ENCODE measurements at regions not wholly inside any gene's neighbourhood (a gene's known extent, or its start where the extent isn't known, plus 50 kb on each side); places are given as distances from the start of the nearest gene placed in this dataset.

GRCh38 chr3:7927864-7928263 is 573.8 kb upstream of the LMCD1 start:
- Histone ChIP-seq H3K4me2 (ENCODE audit: insufficient read depth, low read length) (no peak overlapping the region), H3K9me1 (replicated peaks; ENCODE audit: control insufficient read depth, extremely low read depth, insufficient read depth, low read length) (no peaks in the 10 kb centered on the region), H3K4me1 (ENCODE audit: control insufficient read depth, extremely low read depth, insufficient read depth, low read length) (no peaks in the 10 kb centered on the region), H3K79me2 (ENCODE audit: control insufficient read depth, insufficient read depth, low read length) (no peaks in the 10 kb centered on the region), H3K27me3 (ENCODE audit: control insufficient read depth in 2 of 2, insufficient read depth in 2 of 2, low read length in 2 of 2) (no peaks in the 10 kb centered on the region), H2AFZ (ENCODE audit: low read depth, low read length) (no peak overlapping the region), H3K9ac (replicated peaks; ENCODE audit: extremely low read depth, insufficient read depth, low read length) (no peak overlapping the region), H3K27ac (ENCODE audit: insufficient read depth, low read depth, low read length) (no peak overlapping the region), H3K4me3 (replicated peaks in 1 of 3; ENCODE audit: insufficient read depth in 1 of 3, low read depth in 1 of 3, low read length in 3 of 3) (no peak overlapping the region), H4K20me1 (replicated peaks; ENCODE audit: control insufficient read depth, extremely low read depth, insufficient read depth, low read length) (no peaks in the 10 kb centered on the region), H3K36me3 (ENCODE audit: control insufficient read depth in 2 of 2, extremely low read depth in 1 of 2, insufficient read depth in 2 of 2, low read length in 2 of 2) (no peaks in the 10 kb centered on the region), H3K9me3 (replicated peaks; ENCODE audit: control insufficient read depth, insufficient read depth, low read length) (no peaks in the 10 kb centered on the region)
- POLR2A ChIA-PET, result no interaction called here
- FAIRE-seq (no peak), DNase-seq (ENCODE audit: low read depth, low spot score) (no peak)
- intact Hi-C loops (cut with micrococcal nuclease), result no loop called here
- no TSS peak for BruUV-seq (replicated peaks)
- dilution Hi-C loops (cut with MboI; ENCODE audit: extremely low pct_ligation_motif_present, low sequenced_read_pairs), result no loop called here
- TF ChIP-seq FOS (IDR thresholded peaks at IDR 0.05; ENCODE audit: borderline replicate concordance, insufficient read depth, low read length), result no peak
- no peak for TF ChIP-seq POLR2A (IDR thresholded peaks at IDR 0.05; ENCODE audit: low read depth, low read length)
- no peak for TF ChIP-seq MAX (IDR thresholded peaks at IDR 0.05; ENCODE audit: insufficient read depth, insufficient read length)
- TF ChIP-seq POLR2AphosphoS5 (IDR thresholded peaks at IDR 0.05; ENCODE audit: insufficient read depth, low read depth, low read length), result no peak
- no peak for TF ChIP-seq MYC (IDR thresholded peaks at IDR 0.05; ENCODE audit: low read depth, low read length)
- no peak for TF ChIP-seq EZH2 (IDR thresholded peaks at IDR 0.05; ENCODE audit: borderline replicate concordance, low read depth, low read length, severe bottlenecking)
- TF ChIP-seq CTCF (IDR thresholded peaks at IDR 0.05; ENCODE audit: extremely low read depth in 1 of 2, insufficient read depth in 1 of 2, low read depth in 1 of 2, low read length in 2 of 2), result no peak
- TF ChIP-seq JUN (IDR thresholded peaks at IDR 0.05; ENCODE audit: borderline replicate concordance, insufficient read depth, insufficient read length, low read depth), result no peak
- TF ChIP-seq GATA2 (IDR thresholded peaks at IDR 0.05; ENCODE audit: insufficient read depth, insufficient read length, low read depth, low read length), result no peak
- CTCF ChIA-PET, result interaction anchor here (0.9 to 1.2 kb wide), 2 partner anchors 10 to 128 kb away, joined by 3 read pairs; no protein-coding TSS in a partner anchor

All from endothelial cell of umbilical vein (primary cell).